Caco-2 (cell line): ENCODE measurements at regions not wholly inside any gene's neighbourhood (a gene's known extent, or its start where the extent isn't known, plus 50 kb on each side); places are given as distances from the start of the nearest gene placed in this dataset.
A peak's percentile ranks its signal among the peaks of the same experiment; 100 is the strongest.

ENCODE experiments used
- BruUV-seq: library from RNA; stranded (reverse); fragments of 400-500 nt; replicated peaks from 2 replicates; lab custom pipeline; 2021; lab: Mats Ljungman, UMichigan
- CTCF ChIA-PET: fragments of 300-600 bp; sonication (Branson Sonifier 250); formaldehyde crosslinking; loops from one replicate; lab custom pipeline; 2022; ENCODE audit warnings: antibody characterized with exemption; lab: Charles Lee
- POLR2A ChIA-PET: fragments of 300-600 bp; sonication (Branson Sonifier 250); formaldehyde crosslinking; loops from one replicate; lab custom pipeline; 2022; ENCODE audit warnings: antibody characterized with exemption; lab: Charles Lee
- DNase-seq, 2 experiments: peaks; one replicate each; pipeline versions ENCODE4 v3.0.0 to v3.0.0-alpha.2; 2020 to 2022
- H3K27me3 ChIP-seq: replicated peaks from 2 replicates; pipeline ENCODE4 v1.6.0; 2011; ENCODE audit warnings: low read length; ENCODE audit not compliant: control insufficient read depth, insufficient read depth
- H3K36me3 ChIP-seq: 2 replicates; pipeline ENCODE4 v1.5.1; 2011; ENCODE audit warnings: low read length; ENCODE audit not compliant: control insufficient read depth, insufficient read depth
- H3K4me1 ChIP-seq: fragments of 250-450 bp; sonication (Bioruptor Pico); 2 replicates; pipeline ENCODE4 v1.5.1; 2020; ENCODE audit warnings: mild to moderate bottlenecking
- H3K4me3 ChIP-seq: 2 replicates; pipeline ENCODE4 v1.5.1; 2011; ENCODE audit warnings: low read depth, mild to moderate bottlenecking, control low read depth, low read length
- H3K9me3 ChIP-seq: fragments of 250-450 bp; sonication (Bioruptor Pico); 2 replicates; pipeline ENCODE4 v1.5.1; 2020; ENCODE audit warnings: mild to moderate bottlenecking, moderate library complexity
- H3K27ac Mint-ChIP-seq: one replicate; pipeline ENCODE4 v1.8.0; 2022; ENCODE audit warnings: mixed read lengths; ENCODE audit not compliant: unreplicated experiment
- H3K27me3 Mint-ChIP-seq: one replicate; pipeline ENCODE4 v1.8.0; 2022; ENCODE audit warnings: mixed read lengths; ENCODE audit not compliant: insufficient read depth, unreplicated experiment
- H3K36me3 Mint-ChIP-seq: one replicate; pipeline ENCODE4 v1.8.0; 2022; ENCODE audit warnings: mild to moderate bottlenecking, mixed read lengths; ENCODE audit not compliant: insufficient read depth, unreplicated experiment
- H3K4me1 Mint-ChIP-seq: one replicate; pipeline ENCODE4 v1.8.0; 2022; ENCODE audit warnings: low read depth, mixed read lengths; ENCODE audit not compliant: unreplicated experiment
- H3K4me3 Mint-ChIP-seq: one replicate; pipeline ENCODE4 v1.8.0; 2022; ENCODE audit warnings: mild to moderate bottlenecking, moderate library complexity, mixed read lengths; ENCODE audit not compliant: unreplicated experiment
- H3K9me3 Mint-ChIP-seq: one replicate; pipeline ENCODE4 v1.8.0; 2022; ENCODE audit warnings: mixed read lengths; ENCODE audit not compliant: unreplicated experiment
- CTCF ChIP-seq, 2 experiments: fragments of 200-600 bp in 1 of 2; IDR thresholded peaks; 1 replicate in 1 of 2; 2 replicates in 1 of 2; pipeline versions ENCODE4 v1.5.1 to v1.8.0; 2011 to 2022; ENCODE audit warnings: antibody characterized with exemption in 1 of 2, control low read depth in 1 of 2, inconsistent platforms in 1 of 2, low read depth in 1 of 2, low read length in 1 of 2, mild to moderate bottlenecking in 1 of 2, moderate library complexity in 1 of 2; ENCODE audit not compliant: insufficient read depth in 1 of 2, severe bottlenecking in 1 of 2, unreplicated experiment in 1 of 2
- intact Hi-C: fragments of 100-400 bp; cut with micrococcal nuclease; formaldehyde crosslinking; loops from one replicate; pipeline ENCODE4 v1.10.0; 2022; ENCODE audit not compliant: unreplicated experiment

GRCh38 chr22:48369789-48370507 is 1457.7 kb downstream of the BRD1 start:
- no peak for TF ChIP-seq CTCF (IDR thresholded peaks at IDR 0.05; ENCODE audit: insufficient read depth in 1 of 2, low read depth in 1 of 2, low read length in 1 of 2, severe bottlenecking in 1 of 2, unreplicated experiment in 1 of 2)
- peak; percentile 50 to 65 for DNase-seq
- Mint-ChIP-seq H3K9me3 (no peaks in the 10 kb centered on the region), H3K4me3 (no peak overlapping the region), H3K27ac (no peak overlapping the region), H3K36me3 (no peaks in the 10 kb centered on the region), H3K27me3 (no peaks in the 10 kb centered on the region), H3K4me1 (no peaks in the 10 kb centered on the region)
- POLR2A ChIA-PET, result no interaction called here
- CTCF ChIA-PET, result no interaction called here
- intact Hi-C loops, result no loop called here
- H3K4me1 ChIP-seq, result peaks cover 12% of the 10 kb centered on the region
- H3K36me3 ChIP-seq, result no peaks in the 10 kb centered on the region
- no peaks in the 10 kb centered on the region for H3K27me3 ChIP-seq
- no TSS peak for BruUV-seq
- no peaks in the 10 kb centered on the region for H3K9me3 ChIP-seq
- no peak overlapping the region for H3K4me3 ChIP-seq

GRCh38 chr22:48368975-48369525 is 1458.6 kb downstream of the BRD1 start:
- no peaks in the 10 kb centered on the region for H3K36me3 ChIP-seq
- peaks cover 12% of the 10 kb centered on the region for H3K4me1 ChIP-seq
- no peaks in the 10 kb centered on the region for H3K27me3 ChIP-seq
- BruUV-seq, result no TSS peak
- H3K9me3 ChIP-seq, result no peaks in the 10 kb centered on the region
- Mint-ChIP-seq H3K27me3 (no peaks in the 10 kb centered on the region), H3K27ac (no peak overlapping the region), H3K4me1 (no peaks in the 10 kb centered on the region), H3K9me3 (no peaks in the 10 kb centered on the region), H3K4me3 (no peak overlapping the region), H3K36me3 (no peaks in the 10 kb centered on the region)
- ChIA-PET CTCF (no interaction called here), POLR2A (no interaction called here)
- intact Hi-C loops, result no loop called here
- no peak for DNase-seq
- no peak for TF ChIP-seq CTCF (IDR thresholded peaks at IDR 0.05; ENCODE audit: insufficient read depth in 1 of 2, low read depth in 1 of 2, low read length in 1 of 2, severe bottlenecking in 1 of 2, unreplicated experiment in 1 of 2)
- no peak overlapping the region for H3K4me3 ChIP-seq

GRCh38 chr22:48367731-48368130 is 1459.9 kb downstream of the BRD1 start:
- Histone ChIP-seq H3K9me3 (no peaks in the 10 kb centered on the region), H3K27me3 (no peaks in the 10 kb centered on the region), H3K4me3 (no peak overlapping the region), H3K36me3 (no peaks in the 10 kb centered on the region), H3K4me1 (peaks cover 12% of the 10 kb centered on the region)
- no peaks in the 10 kb centered on the region for H3K36me3 Mint-ChIP-seq
- intact Hi-C loops, result no loop called here
- no peaks in the 10 kb centered on the region for H3K27me3 Mint-ChIP-seq
- DNase-seq, result no peak
- BruUV-seq, result no TSS peak
- no peaks in the 10 kb centered on the region for H3K4me1 Mint-ChIP-seq
- no peak overlapping the region for H3K4me3 Mint-ChIP-seq
- ChIA-PET POLR2A (no interaction called here), CTCF (no interaction called here)
- H3K27ac Mint-ChIP-seq, result no peak overlapping the region
- no peaks in the 10 kb centered on the region for H3K9me3 Mint-ChIP-seq
- no peak for TF ChIP-seq CTCF (IDR thresholded peaks at IDR 0.05; ENCODE audit: insufficient read depth in 1 of 2, low read depth in 1 of 2, low read length in 1 of 2, severe bottlenecking in 1 of 2, unreplicated experiment in 1 of 2)
